Nephron progenitor cell (in vitro differentiated cells): ENCODE measurements at regions not wholly inside any gene's neighbourhood (a gene's known extent, or its start where the extent isn't known, plus 50 kb on each side); places are given as distances from the start of the nearest gene placed in this dataset.

Experiments used
- DNase-seq: peaks from one replicate; pipeline ENCODE4 v3.0.0; 2021
- H3K27ac Mint-ChIP-seq: 2 replicates; pipeline ENCODE4 v1.8.0; 2021; ENCODE audit warnings: mild to moderate bottlenecking, moderate library complexity, mixed read lengths
- H3K27me3 Mint-ChIP-seq: 2 replicates; pipeline ENCODE4 v1.8.0; 2021; ENCODE audit warnings: mild to moderate bottlenecking, low read depth, mixed read lengths; ENCODE audit not compliant: poor library complexity
- H3K36me3 Mint-ChIP-seq: 2 replicates; pipeline ENCODE4 v1.8.0; 2021; ENCODE audit warnings: low read depth, mixed read lengths
- H3K4me1 Mint-ChIP-seq: 2 replicates; pipeline ENCODE4 v1.8.0; 2021; ENCODE audit warnings: mixed read lengths
- H3K4me3 Mint-ChIP-seq: 2 replicates; pipeline ENCODE4 v1.8.0; 2021; ENCODE audit warnings: mild to moderate bottlenecking, moderate library complexity, mixed read lengths
- H3K9me3 Mint-ChIP-seq: 2 replicates; pipeline ENCODE4 v1.8.0; 2021; ENCODE audit warnings: mild to moderate bottlenecking, moderate library complexity, mixed read lengths
- CTCF ChIP-seq: fragments of 200-600 bp; sonication (generic); IDR thresholded peaks from 2 replicates; pipeline ENCODE4 v1.5.0; 2021; ENCODE audit warnings: antibody characterized with exemption

DNA sequence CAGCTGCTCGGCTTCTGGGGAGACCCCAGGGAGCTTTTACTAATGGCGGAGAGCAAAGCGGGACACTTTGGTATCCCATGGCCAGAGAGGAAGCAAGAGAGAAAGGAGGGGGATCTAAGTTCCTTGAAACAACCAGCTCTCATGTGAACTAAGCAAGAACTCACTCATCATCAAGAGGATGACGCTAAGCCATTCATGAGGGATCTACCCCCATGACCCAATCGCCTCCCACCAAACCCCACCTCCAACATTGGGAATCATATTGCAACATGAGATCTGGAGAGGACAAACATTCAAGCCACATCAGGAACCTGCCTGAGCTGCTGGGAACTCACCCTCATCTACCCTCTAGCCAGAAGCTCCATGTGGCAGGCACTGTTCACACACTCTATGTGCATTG is 372.1 kb upstream of the RUNX1 start:
- no peaks in the 10 kb centered on the region for H3K36me3 Mint-ChIP-seq
- no peak for DNase-seq
- peaks cover 25% of the 10 kb centered on the region for H3K9me3 Mint-ChIP-seq
- TF ChIP-seq CTCF = no peak
- H3K27ac Mint-ChIP-seq = no peak overlapping the region
- H3K4me3 Mint-ChIP-seq = no peak overlapping the region
- H3K4me1 Mint-ChIP-seq = no peaks in the 10 kb centered on the region
- peaks cover 3% of the 10 kb centered on the region for H3K27me3 Mint-ChIP-seq

DNA sequence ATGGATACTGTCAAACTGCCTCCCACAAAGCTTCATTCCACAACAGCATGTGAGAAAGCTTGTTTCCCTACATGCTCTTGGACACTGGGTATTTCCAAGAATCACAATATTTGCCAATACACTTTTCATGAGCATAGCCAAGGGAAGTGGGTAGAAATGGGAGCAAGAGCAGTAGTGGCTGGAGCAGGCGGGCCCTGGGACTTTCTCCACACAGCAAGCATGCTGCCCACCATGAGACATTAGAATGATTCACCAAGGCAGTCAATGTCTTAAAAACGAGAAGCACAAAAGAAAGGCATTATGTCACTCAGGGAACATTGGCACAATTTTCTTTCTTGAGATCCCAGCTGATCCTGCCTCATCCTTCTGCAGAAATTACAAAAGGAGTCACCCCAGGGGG is 371.6 kb upstream of the RUNX1 start:
- Mint-ChIP-seq H3K9me3 (peaks cover 25% of the 10 kb centered on the region), H3K27me3 (peaks cover 3% of the 10 kb centered on the region), H3K4me3 (no peak overlapping the region), H3K27ac (no peak overlapping the region), H3K36me3 (no peaks in the 10 kb centered on the region), H3K4me1 (no peaks in the 10 kb centered on the region)
- TF ChIP-seq CTCF = no peak
- DNase-seq = no peak

- Mint-ChIP-seq H3K4me3 (no peak overlapping the region), H3K36me3 (no peaks in the 10 kb centered on the region), H3K27me3 (peaks cover 3% of the 10 kb centered on the region), H3K9me3 (peaks cover 22% of the 10 kb centered on the region), H3K27ac (no peak overlapping the region), H3K4me1 (peaks cover 8% of the 10 kb centered on the region)
- TF ChIP-seq CTCF = no peak
- no peak for DNase-seq
These were observed 368.7 kb upstream of the RUNX1 start for GRCh38 chr21:35417762-35418161.

GRCh38 chr21:35416866-35417489 is 367.9 kb upstream of the RUNX1 start:
- Mint-ChIP-seq H3K4me1 (peaks cover 8% of the 10 kb centered on the region), H3K27ac (no peak overlapping the region), H3K36me3 (no peaks in the 10 kb centered on the region), H3K9me3 (peaks cover 15% of the 10 kb centered on the region), H3K4me3 (no peak overlapping the region), H3K27me3 (no peaks in the 10 kb centered on the region)
- DNase-seq = no peak
- TF ChIP-seq CTCF = no peak

DNA sequence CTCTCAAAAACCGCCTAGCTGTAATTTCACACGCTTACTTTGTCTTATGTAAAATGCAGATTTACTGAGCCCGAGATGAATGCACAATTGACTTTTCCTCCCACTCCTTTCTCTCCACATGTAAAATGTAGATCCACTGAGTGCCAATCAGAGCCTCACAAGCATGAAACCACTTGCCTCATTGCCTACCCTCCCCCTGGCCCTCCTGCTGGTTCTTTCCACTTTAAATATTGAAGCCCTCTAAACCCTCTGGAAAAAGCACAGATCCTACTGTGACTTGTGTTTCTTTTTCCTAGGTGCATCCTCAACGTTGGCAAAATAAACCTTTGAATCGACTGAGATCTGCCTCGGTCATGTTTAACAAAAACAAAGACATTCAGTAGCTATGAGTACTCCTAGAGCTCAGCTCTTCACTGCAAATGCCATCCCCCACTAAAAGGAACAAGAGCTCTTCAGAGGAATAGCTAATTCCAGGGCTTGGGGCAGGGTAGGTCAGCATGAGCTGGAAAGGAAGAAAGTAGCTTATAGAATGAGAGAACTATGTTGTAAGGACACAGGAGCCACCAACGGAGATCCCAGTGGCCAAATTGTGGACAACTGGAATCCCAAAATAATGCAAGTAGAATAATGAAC is 365.5 kb upstream of the RUNX1 start:
- Mint-ChIP-seq H3K27ac (no peak overlapping the region), H3K36me3 (no peaks in the 10 kb centered on the region), H3K9me3 (no peaks in the 10 kb centered on the region), H3K4me1 (peaks cover 8% of the 10 kb centered on the region), H3K4me3 (no peak overlapping the region), H3K27me3 (no peaks in the 10 kb centered on the region)
- DNase-seq = no peak
- TF ChIP-seq CTCF = no peak

- no peak for DNase-seq
- Mint-ChIP-seq H3K9me3 (no peaks in the 10 kb centered on the region), H3K27me3 (no peaks in the 10 kb centered on the region), H3K4me1 (peaks cover 8% of the 10 kb centered on the region), H3K4me3 (no peak overlapping the region), H3K27ac (no peak overlapping the region), H3K36me3 (no peaks in the 10 kb centered on the region)
- no peak for TF ChIP-seq CTCF
These were observed 365.0 kb upstream of the RUNX1 start for GRCh38 chr21:35414056-35414455.
